Activated T-cell treated with anti-CD3 and anti-CD28 coated beads for 24 hours (primary cell): ENCODE measurements at regions not wholly inside any gene's neighbourhood (a gene's known extent, or its start where the extent isn't known, plus 50 kb on each side); places are given as distances from the start of the nearest gene placed in this dataset.
"Not testable (repeated sequence)": the region's sequence is repeated elsewhere in the genome, so short reads cannot be mapped to it uniquely, and the experiment has no call there.

ENCODE experiments used
- DNase-seq: peaks from one replicate; pipeline ENCODE4 v3.0.0-alpha.2; 2020; ENCODE audit warnings: low read depth

- DNase-seq: no peak
Measured at GRCh38 chr1:67588178-67588855, 96.7 kb upstream of the GADD45A start.

GRCh38 chr1:67589519-67590233 is 95.3 kb upstream of the GADD45A start:
- DNase-seq: no peak

GRCh38 chr1:67590329-67590728 is 94.7 kb upstream of the GADD45A start:
- DNase-seq: no peak

GRCh38 chr1:67594764-67595163 is 90.2 kb upstream of the GADD45A start:
- DNase-seq: no peak

GRCh38 chr1:67596674-67597073 is 88.3 kb upstream of the GADD45A start:
- no peak for DNase-seq

- no peak for DNase-seq
Measured at GRCh38 chr1:67597336-67597735, 87.7 kb upstream of the GADD45A start.

- no peak for DNase-seq
Measured at GRCh38 chr1:67599085-67599484, 85.9 kb upstream of the GADD45A start.

GRCh38 chr1:67601539-67601938 is 83.5 kb upstream of the GADD45A start:
- DNase-seq: no peak

GRCh38 chr1:67601955-67602354 is 83.0 kb upstream of the GADD45A start:
- DNase-seq: no peak

- no peak for DNase-seq
Measured at GRCh38 chr1:67604778-67605177, 80.2 kb upstream of the GADD45A start.

GRCh38 chr1:67605209-67605780 is 79.7 kb upstream of the GADD45A start:
- DNase-seq: no peak

- DNase-seq: no peak
Measured at GRCh38 chr1:67607286-67607685, 77.7 kb upstream of the GADD45A start.

- no peak for DNase-seq
Measured at GRCh38 chr1:67607699-67608098, 77.3 kb upstream of the GADD45A start.

GRCh38 chr1:67608661-67609576 is 76.1 kb upstream of the GADD45A start:
- DNase-seq: no peak

GRCh38 chr1:67609577-67610341 is 75.2 kb upstream of the GADD45A start:
- DNase-seq: no peak

- no peak for DNase-seq
Measured at GRCh38 chr1:67610450-67610849, 74.6 kb upstream of the GADD45A start.

- no peak for DNase-seq
Measured at GRCh38 chr1:67611846-67612245, 73.2 kb upstream of the GADD45A start.

- no peak for DNase-seq
Measured at GRCh38 chr1:67612788-67613241, 72.2 kb upstream of the GADD45A start.

- not testable (repeated sequence) for DNase-seq
Measured at GRCh38 chr1:67613479-67613878, 71.5 kb upstream of the GADD45A start.

- DNase-seq: no peak
Measured at GRCh38 chr1:67614511-67614934, 70.5 kb upstream of the GADD45A start.

- no peak for DNase-seq
Measured at GRCh38 chr1:67615886-67616285, 69.1 kb upstream of the GADD45A start.
